Stomach (tissue), 8 donors: ENCODE measurements at regions not wholly inside any gene's neighbourhood (a gene's known extent, or its start where the extent isn't known, plus 50 kb on each side); places are given as distances from the start of the nearest gene placed in this dataset.
A peak's percentile ranks its signal among the peaks of the same experiment; 100 is the strongest.

ENCODE experiments used
- DNase-seq, 2 donors: peaks; one replicate each; pipeline versions ENCODE4 v3.0.0 to v3.0.0-alpha.2; 2013 to 2019
- H3K27ac ChIP-seq, 5 donors: fragments of 200-600 bp in 4 of 5; sonication (generic) in 4 of 5; one replicate each; pipeline ENCODE4 v1.5.1; 2013 to 2019; ENCODE audit warnings: mild to moderate bottlenecking in 1 of 5, moderate library complexity in 1 of 5
- H3K27me3 ChIP-seq, 3 donors: fragments of 200-600 bp; sonication (generic); one replicate each; pipeline ENCODE4 v1.5.1; 2017 to 2019; ENCODE audit warnings: mixed run types in 1 of 3
- H3K36me3 ChIP-seq, 4 donors: fragments of 200-600 bp; sonication (generic); 1 replicate in 3 of 4; 2 replicates in 1 of 4; pipeline ENCODE4 v1.5.1; 2016 to 2019
- H3K4me1 ChIP-seq, 4 donors: fragments of 200-600 bp; sonication (generic); one replicate each; pipeline ENCODE4 v1.5.1; 2016 to 2019
- H3K4me3 ChIP-seq, 4 donors: fragments of 200-600 bp; sonication (generic) in 3 of 4; one replicate each; pipeline ENCODE4 v1.5.1; 2016 to 2019; ENCODE audit warnings: mild to moderate bottlenecking in 1 of 4
- H3K9me3 ChIP-seq, 4 donors: fragments of 200-600 bp; sonication (generic); one replicate each; pipeline ENCODE4 v1.5.1; 2016 to 2019
- CTCF ChIP-seq, 7 experiments: fragments of 450-650 bp in 4 of 7; fragments of 200-600 bp in 3 of 7; sonication (generic) in 3 of 7; IDR thresholded peaks; one replicate each; pipeline ENCODE4 v1.5.1; 2016 to 2019; ENCODE audit warnings: antibody characterized with exemption in 7 of 7, control low read depth in 2 of 7, mild to moderate bottlenecking in 1 of 7
- EP300 ChIP-seq: sonication (generic); formaldehyde crosslinking; IDR thresholded peaks from one replicate; pipeline ENCODE4 v1.6.1; 2017; ENCODE audit warnings: antibody characterized with exemption
- POLR2A ChIP-seq, 4 donors: fragments of 450-650 bp; IDR thresholded peaks; one replicate each; pipeline ENCODE4 v1.6.1; 2016; ENCODE audit warnings: antibody characterized with exemption in 4 of 4, control low read depth in 2 of 4, mild to moderate bottlenecking in 1 of 4, moderate library complexity in 1 of 4
- POLR2AphosphoS5 ChIP-seq, 3 donors: sonication (generic); formaldehyde crosslinking; IDR thresholded peaks; one replicate each; pipeline ENCODE4 v1.6.1; 2016; ENCODE audit warnings: antibody characterized with exemption in 3 of 3
- WGBS, 5 donors: extraction: QIAGEN DNeasy Blood & Tissue Kit in 3 of 5; methylation state at CpG; one replicate each; pipeline versions ENCODE4 v1.1.5 to v1.1.7; 2013 to 2018; 5-methylcytosine and 5-hydroxymethylcytosine counted together
- intact Hi-C: fragments of 100-400 bp; cut with DNase I; formaldehyde crosslinking; loops from one replicate; pipeline ENCODE4 v1.15.1; 2023; ENCODE audit warnings: low total_unique reads
- donor health status: healthy with polysubstance abuse.
- donor health status: Bipolar disorder and iron deficiency.
- donor health status: healthy.

GRCh38 chr3:104628185-104628789 is 738.4 kb upstream of the ALCAM start:
- Histone ChIP-seq H3K4me3 (no peak overlapping the region), H3K27ac (no peak overlapping the region), H3K27me3 (no peaks in the 10 kb centered on the region), H3K36me3 (no peaks in the 10 kb centered on the region), H3K9me3 (no peaks in the 10 kb centered on the region), H3K4me1 (no peaks in the 10 kb centered on the region)
- intact Hi-C loops: no loop called here
- DNase-seq: peak in 1 of 2 donors; percentile 64
- TF ChIP-seq POLR2A (IDR thresholded peaks at IDR 0.05): no peak
- peak in 5 of 7 experiments; percentile 30 to 59 (median 57) for TF ChIP-seq CTCF (IDR thresholded peaks at IDR 0.05)
- WGBS, 5 donors: 42 to 57% (median 48%) methylated on average over 6 of the region's 6 CpGs

GRCh38 chr3:104629038-104629437 is 737.7 kb upstream of the ALCAM start:
- Histone ChIP-seq H3K9me3 (no peaks in the 10 kb centered on the region), H3K4me3 (no peak overlapping the region), H3K4me1 (no peaks in the 10 kb centered on the region), H3K27me3 (no peaks in the 10 kb centered on the region), H3K36me3 (no peaks in the 10 kb centered on the region), H3K27ac (no peak overlapping the region)
- TF ChIP-seq POLR2AphosphoS5 (IDR thresholded peaks at IDR 0.05): no peak
- TF ChIP-seq POLR2A (IDR thresholded peaks at IDR 0.05): no peak
- no peak for TF ChIP-seq CTCF (IDR thresholded peaks at IDR 0.05)
- no peak for TF ChIP-seq EP300
- no peak for DNase-seq
- intact Hi-C loops: no loop called here
- WGBS, 5 donors: 38 to 92% (median 52%) methylated on average over 1 of the region's 1 CpG

GRCh38 chr3:104631254-104631653 is 735.5 kb upstream of the ALCAM start:
- H3K4me1 ChIP-seq: no peaks in the 10 kb centered on the region
- DNase-seq: no peak
- WGBS, 5 donors: 78 to 88% (median 84%) methylated on average over 2 of the region's 2 CpGs
- no peak overlapping the region for H3K27ac ChIP-seq
- no peaks in the 10 kb centered on the region for H3K27me3 ChIP-seq
- H3K4me3 ChIP-seq: no peak overlapping the region
- H3K36me3 ChIP-seq: no peaks in the 10 kb centered on the region
- no peaks in the 10 kb centered on the region for H3K9me3 ChIP-seq
- TF ChIP-seq CTCF (IDR thresholded peaks at IDR 0.05) (no peak), POLR2AphosphoS5 (IDR thresholded peaks at IDR 0.05) (no peak), POLR2A (IDR thresholded peaks at IDR 0.05) (no peak), EP300 (no peak)
- intact Hi-C loops: no loop called here

GRCh38 chr3:104632521-104632920 is 734.2 kb upstream of the ALCAM start:
- no peak for DNase-seq
- intact Hi-C loops: no loop called here
- Histone ChIP-seq H3K27me3 (no peaks in the 10 kb centered on the region), H3K27ac (no peak overlapping the region), H3K36me3 (no peaks in the 10 kb centered on the region), H3K9me3 (no peaks in the 10 kb centered on the region), H3K4me1 (no peaks in the 10 kb centered on the region), H3K4me3 (no peak overlapping the region)
- 89 to 93% (median 90%) methylated on average over 3 of the region's 3 CpGs for WGBS, 5 donors
- TF ChIP-seq POLR2AphosphoS5 (IDR thresholded peaks at IDR 0.05): no peak
- TF ChIP-seq CTCF (IDR thresholded peaks at IDR 0.05): no peak
- TF ChIP-seq EP300: no peak
- TF ChIP-seq POLR2A (IDR thresholded peaks at IDR 0.05): no peak
